HG03439 (cell line): ENCODE measurements at regions not wholly inside any gene's neighbourhood (a gene's known extent, or its start where the extent isn't known, plus 50 kb on each side); places are given as distances from the start of the nearest gene placed in this dataset.

Source experiments
- ATAC-seq: cut with Tn5 transposase; IDR thresholded peaks from one replicate; pipeline ENCODE4 v1.9.1; 2021; ENCODE audit warnings: mild to moderate bottlenecking, moderate library complexity; ENCODE audit not compliant: unreplicated experiment

- ATAC-seq = no peak
Observed at GRCh38 chr3:140809316-140809715, 131.5 kb downstream of the TRIM42 start.

DNA sequence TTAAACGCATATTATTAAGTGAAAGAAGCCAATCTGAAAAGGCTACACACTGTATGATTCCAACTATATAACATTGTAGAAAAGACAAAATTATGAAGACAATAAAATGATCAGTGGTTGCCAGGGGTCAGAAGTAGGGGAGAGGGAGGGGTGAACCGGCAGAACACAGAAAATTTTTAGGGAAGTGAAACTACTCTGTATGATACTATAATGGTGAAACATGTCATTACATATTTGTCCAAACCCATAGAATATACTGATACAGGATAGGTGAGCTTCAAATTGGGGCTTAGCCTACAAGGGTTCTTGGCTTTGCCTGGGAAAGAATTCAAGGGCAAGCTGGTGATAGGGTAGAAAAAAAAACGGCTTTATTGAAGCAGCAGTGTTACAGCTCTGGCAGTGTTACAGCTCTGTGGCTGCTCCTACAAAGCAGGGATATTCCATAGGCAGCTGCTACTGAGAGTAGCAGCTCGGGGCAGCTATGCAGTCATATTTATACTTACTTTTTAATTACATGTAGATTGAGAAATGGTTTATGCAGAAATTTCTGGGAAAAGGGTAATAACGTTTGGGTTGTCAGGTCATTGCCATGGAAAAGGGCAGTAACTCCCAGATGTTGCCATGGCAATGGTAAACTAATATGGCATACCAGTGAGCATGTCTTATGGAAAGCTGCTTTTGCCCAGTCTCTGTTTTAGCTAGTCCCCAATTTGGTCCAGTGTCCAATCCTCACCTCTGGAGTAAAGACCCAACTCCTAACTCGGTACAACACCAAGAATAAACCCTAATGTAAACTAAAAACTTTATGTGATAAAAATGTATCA is 125.1 kb upstream of the SLC25A36 start:
- ATAC-seq = peak; percentile 64

DNA sequence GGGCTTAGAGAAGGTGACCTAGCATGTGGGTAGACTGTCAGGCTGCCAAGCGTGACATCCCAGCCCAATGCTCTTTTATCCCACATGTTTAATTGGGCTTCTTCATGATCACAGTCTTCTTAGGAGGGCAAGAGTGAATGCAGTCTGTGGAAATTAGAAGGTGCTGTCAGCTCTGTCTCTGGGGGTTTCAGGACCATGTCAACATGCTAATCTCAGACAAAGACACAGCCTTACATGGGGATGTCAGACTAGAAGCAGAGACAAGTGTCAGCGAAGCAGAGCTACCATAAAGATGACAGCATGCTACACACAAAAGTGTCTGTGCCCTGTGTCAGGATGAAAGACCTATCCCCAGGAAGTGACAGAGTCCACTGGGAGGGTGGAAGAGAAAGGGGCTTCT is 120.1 kb upstream of the SLC25A36 start:
- no peak for ATAC-seq

DNA sequence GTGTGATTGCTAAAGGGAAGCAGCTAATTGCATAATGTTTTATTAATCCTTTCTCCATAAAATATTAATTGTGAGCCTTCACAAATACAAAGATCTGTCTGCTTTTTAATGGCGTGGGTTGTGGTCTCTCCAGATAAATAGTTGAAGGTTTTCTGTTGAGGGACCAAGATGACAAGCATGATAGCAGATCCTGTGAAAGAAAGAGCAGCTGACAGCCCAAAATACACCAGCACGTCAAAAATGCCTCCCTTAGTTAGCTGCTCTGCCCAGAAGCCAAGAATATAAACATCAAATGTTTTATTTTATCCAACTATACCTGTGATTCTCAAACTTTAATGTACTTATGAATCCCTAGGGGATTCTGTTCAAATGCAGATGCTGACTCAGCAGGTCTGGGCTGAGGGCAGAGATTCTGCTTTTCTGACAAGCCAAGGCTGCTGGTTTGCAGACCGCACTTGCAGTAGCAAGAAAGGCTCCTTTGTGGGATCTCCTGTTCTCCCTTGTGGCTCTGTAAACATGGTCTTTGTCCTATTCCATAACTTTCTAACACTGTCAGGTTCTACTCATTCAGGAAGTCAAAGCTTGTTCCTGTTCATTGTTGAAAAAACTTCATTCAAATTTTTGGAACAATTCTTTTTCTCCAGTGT is 119.1 kb upstream of the SLC25A36 start:
- ATAC-seq = no peak

DNA sequence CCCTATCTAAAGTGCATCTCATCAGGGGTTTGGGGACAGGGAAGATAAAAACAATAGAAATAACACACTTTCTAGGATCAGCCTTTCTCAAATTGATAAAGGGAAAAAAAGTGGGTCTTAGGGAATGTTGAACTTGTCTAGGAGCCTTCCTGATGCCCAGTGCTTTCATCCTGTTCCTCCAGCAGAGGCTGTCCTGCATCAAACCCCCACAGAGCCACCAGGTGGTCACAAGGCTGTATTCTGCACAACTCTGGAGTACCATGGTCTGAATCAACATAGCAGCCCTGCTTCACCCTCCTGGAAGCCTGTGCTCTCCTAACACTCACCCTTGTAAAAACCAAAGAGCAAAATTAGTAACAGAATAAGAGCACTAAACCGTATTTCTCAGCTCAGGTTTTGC is 118.5 kb upstream of the SLC25A36 start:
- no peak for ATAC-seq

GRCh38 chr3:140827894-140828293 is 113.7 kb upstream of the SLC25A36 start:
- no peak for ATAC-seq

- ATAC-seq = no peak
Observed at GRCh38 chr3:140828585-140828984, 113.1 kb upstream of the SLC25A36 start.

DNA sequence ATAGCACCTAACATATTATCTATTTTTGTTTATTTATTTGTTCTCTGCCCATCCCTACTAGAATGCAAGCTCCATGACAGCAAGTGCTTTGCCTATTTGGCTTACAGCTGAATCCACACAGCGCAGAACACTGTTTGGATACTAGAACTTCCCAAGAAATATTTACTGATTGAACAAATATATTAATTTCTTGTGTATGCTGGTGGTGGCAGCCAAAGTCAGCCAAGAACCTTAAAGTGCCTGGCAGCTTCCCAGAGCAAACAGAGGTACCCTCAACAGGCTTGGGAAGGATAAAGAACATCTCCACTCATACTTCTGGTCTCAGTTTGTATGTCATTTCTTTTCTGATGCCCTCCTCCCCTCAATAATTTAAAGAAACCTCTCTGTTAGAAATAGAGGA is 111.8 kb upstream of the SLC25A36 start:
- ATAC-seq = no peak

- ATAC-seq = no peak
Observed at GRCh38 chr3:140830391-140830790, 111.2 kb upstream of the SLC25A36 start.

DNA sequence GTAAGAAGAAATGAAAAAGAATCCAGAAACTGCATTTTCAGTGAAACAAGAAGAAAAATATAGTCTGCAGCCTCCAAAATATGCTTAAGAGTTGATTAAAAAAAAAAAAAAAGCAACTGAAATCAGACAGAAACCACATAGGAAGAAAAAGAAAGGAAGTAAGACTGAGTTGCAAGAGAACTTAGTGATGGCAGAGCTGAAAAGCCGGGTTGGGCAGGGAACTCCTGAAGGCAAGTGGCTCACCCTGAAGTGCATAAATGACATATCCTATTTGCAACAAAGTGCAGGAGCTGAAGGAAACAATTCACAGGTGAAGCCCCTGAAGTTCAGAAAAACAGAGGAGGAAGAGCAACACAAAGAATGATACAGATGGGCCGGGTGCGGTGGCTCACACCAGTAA is 108.8 kb upstream of the SLC25A36 start:
- ATAC-seq = no peak

GRCh38 chr3:140834266-140835037 is 107.2 kb upstream of the SLC25A36 start:
- ATAC-seq = no peak

DNA sequence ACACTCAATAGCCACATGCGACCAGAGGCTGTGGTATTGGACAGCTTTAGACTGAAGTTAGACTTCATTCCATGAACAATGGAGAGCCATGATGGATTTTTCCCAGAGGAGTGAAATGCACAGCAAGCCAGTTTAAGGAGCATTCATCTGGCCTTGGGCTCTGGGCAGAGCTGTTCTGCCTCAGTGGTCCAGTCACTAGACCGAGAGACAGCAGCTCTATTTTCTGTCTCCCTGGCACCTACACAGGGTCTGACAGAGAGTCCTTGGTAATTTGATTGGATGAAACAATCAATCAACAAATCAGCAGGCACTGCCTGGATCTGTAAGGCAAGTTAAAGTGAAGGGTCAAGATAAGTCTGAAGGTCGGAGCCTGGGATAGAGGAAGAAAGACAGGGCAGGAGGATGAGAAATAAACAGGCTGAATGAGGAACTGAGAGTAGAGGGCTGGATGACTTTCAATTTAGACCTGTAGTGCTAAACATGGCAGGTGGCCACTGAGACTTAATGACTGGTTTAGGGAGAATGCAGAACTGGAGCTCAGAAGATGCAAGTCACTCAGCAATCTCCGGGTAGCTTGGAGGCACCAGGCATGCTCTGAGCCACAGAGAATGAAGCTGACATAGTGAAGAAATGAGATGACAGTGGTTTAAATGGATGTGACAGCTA is 98.5 kb upstream of the SLC25A36 start:
- ATAC-seq = peak; percentile 96

- ATAC-seq = no peak
Observed at GRCh38 chr3:140843656-140844055, 98.0 kb upstream of the SLC25A36 start.

GRCh38 chr3:140844072-140844471 is 97.6 kb upstream of the SLC25A36 start:
- ATAC-seq = no peak

DNA sequence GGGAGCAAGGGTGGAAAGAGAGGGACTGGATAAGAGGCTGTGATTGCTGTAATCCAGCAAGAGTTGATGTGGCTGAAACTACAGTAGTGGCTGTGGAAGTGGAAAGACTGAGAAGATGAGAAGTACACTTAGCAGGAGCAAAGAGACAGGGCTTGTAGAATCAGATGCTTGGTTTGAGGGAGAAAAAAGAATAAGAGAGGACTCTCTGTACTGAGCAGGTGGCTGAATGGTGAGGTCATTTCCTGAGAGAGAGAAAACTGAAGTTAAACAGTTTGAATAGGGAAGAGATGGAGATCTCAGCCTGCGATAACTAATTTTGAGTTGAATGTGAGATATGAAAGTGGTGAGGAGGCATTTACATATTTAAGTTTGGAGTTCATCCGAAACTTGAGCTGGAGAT is 95.8 kb upstream of the SLC25A36 start:
- ATAC-seq = no peak

DNA sequence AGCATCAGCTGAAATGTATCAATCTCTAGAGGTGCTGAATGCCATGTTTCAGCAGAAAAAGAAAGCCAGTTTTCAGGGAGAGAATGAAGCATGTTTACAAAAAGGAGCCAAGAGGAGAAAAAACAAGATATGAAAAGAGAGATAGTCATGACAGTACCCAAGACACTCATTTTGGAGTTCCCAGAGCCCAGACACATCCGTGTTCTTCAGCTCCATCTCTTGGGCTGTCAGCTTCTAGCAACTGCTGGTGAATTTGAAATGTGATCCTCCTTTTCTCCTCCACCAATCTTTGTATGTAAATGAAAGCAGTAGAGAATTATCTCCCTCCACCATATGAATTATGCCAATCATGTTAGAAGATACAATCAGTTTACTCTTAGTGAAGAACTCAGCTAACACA is 93.0 kb upstream of the SLC25A36 start:
- no peak for ATAC-seq

GRCh38 chr3:140850210-140850955 is 91.3 kb upstream of the SLC25A36 start:
- ATAC-seq = no peak

DNA sequence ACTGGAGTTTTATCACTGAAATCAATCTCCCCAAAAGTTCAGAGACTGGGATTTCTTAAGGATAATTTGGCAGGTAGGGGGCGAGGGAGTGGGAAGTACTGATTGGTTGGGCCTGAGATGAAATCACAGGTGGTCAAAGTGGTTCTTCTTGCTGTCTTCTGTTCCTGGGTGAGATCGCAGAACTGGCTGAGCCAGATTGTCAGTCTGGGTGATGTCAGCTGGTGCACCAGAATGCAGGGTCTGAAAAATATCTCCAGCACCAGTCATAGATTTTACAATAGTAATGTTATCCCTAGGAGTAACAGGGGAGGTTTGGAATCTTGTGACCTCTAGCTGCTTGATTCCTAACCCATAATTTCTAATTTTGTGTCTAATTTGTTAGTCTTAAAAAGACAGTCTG is 86.7 kb upstream of the SLC25A36 start:
- ATAC-seq = no peak

- ATAC-seq = no peak
Observed at GRCh38 chr3:140856905-140857304, 84.7 kb upstream of the SLC25A36 start.

- no peak for ATAC-seq
Observed at GRCh38 chr3:140857993-140858392, 83.6 kb upstream of the SLC25A36 start.
